ENCODE measurements at regions not wholly inside any gene's neighbourhood (a gene's known extent, or its start where the extent isn't known, plus 50 kb on each side); places are given as distances from the start of the nearest gene placed in this dataset.

DNA sequence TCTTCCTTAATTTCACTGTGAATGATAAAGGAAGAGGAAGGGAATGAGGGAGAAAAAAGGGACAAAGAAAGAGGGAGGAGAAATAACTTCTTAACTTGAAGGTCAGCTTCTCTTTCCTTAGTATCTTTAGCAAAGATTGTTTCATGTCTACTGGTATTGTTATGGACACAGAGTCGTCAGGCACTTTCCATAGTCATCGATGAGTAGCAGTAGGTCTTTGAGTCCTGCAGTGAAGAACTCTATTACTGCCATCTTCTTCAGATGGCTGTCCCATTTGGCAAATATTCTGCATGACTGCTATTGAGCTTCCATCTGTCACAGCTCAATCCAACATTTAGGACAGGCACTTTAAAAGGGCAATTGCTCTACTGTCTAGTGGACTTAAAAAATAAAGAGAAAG lies 2463.1 kb downstream of the PCDH9 start:
- TF ChIP-seq POLR2AphosphoS5 (IDR thresholded peaks at IDR 0.05) = no peak
- TF ChIP-seq, protein P1, sequence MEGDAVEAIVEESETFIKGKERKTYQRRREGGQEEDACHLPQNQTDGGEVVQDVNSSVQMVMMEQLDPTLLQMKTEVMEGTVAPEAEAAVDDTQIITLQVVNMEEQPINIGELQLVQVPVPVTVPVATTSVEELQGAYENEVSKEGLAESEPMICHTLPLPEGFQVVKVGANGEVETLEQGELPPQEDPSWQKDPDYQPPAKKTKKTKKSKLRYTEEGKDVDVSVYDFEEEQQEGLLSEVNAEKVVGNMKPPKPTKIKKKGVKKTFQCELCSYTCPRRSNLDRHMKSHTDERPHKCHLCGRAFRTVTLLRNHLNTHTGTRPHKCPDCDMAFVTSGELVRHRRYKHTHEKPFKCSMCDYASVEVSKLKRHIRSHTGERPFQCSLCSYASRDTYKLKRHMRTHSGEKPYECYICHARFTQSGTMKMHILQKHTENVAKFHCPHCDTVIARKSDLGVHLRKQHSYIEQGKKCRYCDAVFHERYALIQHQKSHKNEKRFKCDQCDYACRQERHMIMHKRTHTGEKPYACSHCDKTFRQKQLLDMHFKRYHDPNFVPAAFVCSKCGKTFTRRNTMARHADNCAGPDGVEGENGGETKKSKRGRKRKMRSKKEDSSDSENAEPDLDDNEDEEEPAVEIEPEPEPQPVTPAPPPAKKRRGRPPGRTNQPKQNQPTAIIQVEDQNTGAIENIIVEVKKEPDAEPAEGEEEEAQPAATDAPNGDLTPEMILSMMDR (IDR thresholded peaks at IDR 0.05) = no peak
- no peak for TF ChIP-seq POLR2A (IDR thresholded peaks at IDR 0.05)
- no peaks in the 10 kb centered on the region for H3K36me3 ChIP-seq
- H3K4me1 ChIP-seq = no peaks in the 10 kb centered on the region
- H3K9me3 ChIP-seq = no peaks in the 10 kb centered on the region
- ATAC-seq = no peak
- H3K27ac ChIP-seq = no peak overlapping the region
- no peak overlapping the region for H3K4me3 ChIP-seq
- WGBS, 2 donors (ENCODE audit: low coverage in 1 of 2) = 85 to 100% methylated on average over 1 to 2 of the region's 2 CpGs
- no peaks in the 10 kb centered on the region for H3K27me3 ChIP-seq

DNA sequence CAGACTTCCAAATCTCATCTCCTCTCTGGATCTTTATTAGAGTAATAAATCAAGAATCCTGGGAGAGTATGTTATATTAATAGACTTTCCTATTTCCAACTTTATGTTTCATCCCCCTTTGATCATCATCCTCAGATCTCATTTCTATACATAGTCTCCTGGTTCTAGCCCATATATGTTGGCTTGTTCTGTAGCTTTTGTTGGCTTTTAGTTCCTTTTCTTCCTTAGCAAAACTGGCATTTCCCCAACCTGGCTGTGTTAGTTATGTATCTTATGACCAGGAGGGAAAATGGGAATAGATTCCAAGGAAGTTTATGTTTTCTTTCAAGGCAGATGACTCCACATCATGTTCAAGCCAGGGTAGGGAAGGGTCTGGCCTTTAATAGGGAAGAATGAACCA lies 2464.5 kb downstream of the PCDH9 start:
- no peak for TF ChIP-seq POLR2AphosphoS5 (IDR thresholded peaks at IDR 0.05)
- TF ChIP-seq, protein P1 (IDR thresholded peaks at IDR 0.05) = no peak
- no peak for TF ChIP-seq POLR2A (IDR thresholded peaks at IDR 0.05)
- no peak for TF ChIP-seq EP300 (IDR thresholded peaks at IDR 0.05)
- H3K4me1 ChIP-seq = no peaks in the 10 kb centered on the region
- H3K27ac ChIP-seq = no peak overlapping the region
- H3K9me3 ChIP-seq = no peaks in the 10 kb centered on the region
- no peaks in the 10 kb centered on the region for H3K36me3 ChIP-seq
- no peaks in the 10 kb centered on the region for H3K27me3 ChIP-seq
- H3K4me3 ChIP-seq = no peak overlapping the region
- ATAC-seq = no peak

DNA sequence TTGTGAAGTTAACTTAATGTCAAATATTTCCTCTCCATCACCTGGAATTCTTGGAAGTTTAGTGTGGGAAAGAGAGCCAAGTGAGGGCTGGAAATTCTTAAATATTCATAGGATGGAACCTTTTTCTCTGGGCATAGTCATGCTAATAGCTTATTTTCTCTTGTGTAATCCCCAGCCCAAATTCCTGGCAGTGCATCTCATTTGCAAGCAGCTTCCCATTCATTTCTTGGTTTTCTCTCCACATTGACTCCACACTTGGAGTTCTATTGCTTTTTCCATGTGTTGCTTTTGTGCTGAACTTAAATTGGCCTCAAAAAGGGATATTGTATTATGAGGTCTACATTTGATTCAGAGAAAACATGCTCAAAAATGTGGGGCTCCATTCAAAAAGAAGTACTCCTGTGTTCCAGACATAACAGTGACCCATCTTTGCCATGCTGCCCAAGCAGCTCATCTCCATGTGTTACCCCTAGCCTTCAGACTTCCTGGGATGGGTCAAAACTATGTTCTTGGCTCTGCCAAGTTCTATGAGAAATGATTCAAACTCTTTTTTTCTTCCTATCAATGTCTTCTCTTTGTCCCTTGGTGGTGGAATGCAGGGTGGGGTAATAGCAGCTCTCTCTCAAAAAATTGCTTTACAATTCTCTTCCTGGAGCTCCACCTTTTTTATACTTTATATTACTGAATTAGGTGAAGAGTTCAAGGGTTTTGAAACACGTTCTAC lies 2471.5 kb downstream of the PCDH9 start:
- no peaks in the 10 kb centered on the region for H3K9me3 ChIP-seq
- no peak overlapping the region for H3K27ac ChIP-seq
- 52 to 86% methylated on average over 1 of the region's 1 CpG for WGBS, 2 donors (ENCODE audit: low coverage in 1 of 2)
- TF ChIP-seq, protein P1 (IDR thresholded peaks at IDR 0.05) = no peak
- TF ChIP-seq POLR2A (IDR thresholded peaks at IDR 0.05) (no peak), EP300 (IDR thresholded peaks at IDR 0.05) (no peak), POLR2AphosphoS5 (IDR thresholded peaks at IDR 0.05) (no peak)
- no peaks in the 10 kb centered on the region for H3K4me1 ChIP-seq
- no peak for ATAC-seq
- H3K27me3 ChIP-seq = no peaks in the 10 kb centered on the region
- no peak overlapping the region for H3K4me3 ChIP-seq
- no peaks in the 10 kb centered on the region for H3K36me3 ChIP-seq

DNA sequence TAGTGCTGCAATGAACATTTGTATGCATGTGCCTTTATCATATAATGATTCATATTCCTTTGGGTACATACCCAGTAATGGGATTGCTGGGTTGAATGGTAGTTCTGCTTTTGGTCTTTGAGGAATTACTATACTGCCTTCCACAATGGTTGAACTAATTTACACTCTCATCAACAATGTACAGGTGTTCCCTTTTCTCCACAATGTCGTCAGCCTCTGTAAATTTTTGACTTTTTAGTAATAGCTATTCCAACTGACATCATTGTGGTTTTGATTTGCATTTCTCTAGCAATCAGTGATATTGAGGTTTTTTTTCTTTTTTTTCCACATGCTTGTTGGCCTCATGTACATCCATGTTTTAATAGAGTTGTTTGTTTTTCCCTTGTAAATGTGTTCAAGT lies 2473.5 kb downstream of the PCDH9 start:
- WGBS, 2 donors (ENCODE audit: low coverage in 1 of 2) = 85% methylated on average over 1 of the region's 1 CpG; no CpG with 5 or more reads in 1 of the 2 donors
- H3K27ac ChIP-seq = no peak overlapping the region
- ATAC-seq = no peak
- no peaks in the 10 kb centered on the region for H3K9me3 ChIP-seq
- no peaks in the 10 kb centered on the region for H3K36me3 ChIP-seq
- no peaks in the 10 kb centered on the region for H3K27me3 ChIP-seq
- TF ChIP-seq POLR2AphosphoS5 (IDR thresholded peaks at IDR 0.05) (no peak), POLR2A (IDR thresholded peaks at IDR 0.05) (no peak), EP300 (IDR thresholded peaks at IDR 0.05) (no peak)
- TF ChIP-seq, protein P1 (IDR thresholded peaks at IDR 0.05) = no peak
- no peak overlapping the region for H3K4me3 ChIP-seq
- H3K4me1 ChIP-seq = no peaks in the 10 kb centered on the region

DNA sequence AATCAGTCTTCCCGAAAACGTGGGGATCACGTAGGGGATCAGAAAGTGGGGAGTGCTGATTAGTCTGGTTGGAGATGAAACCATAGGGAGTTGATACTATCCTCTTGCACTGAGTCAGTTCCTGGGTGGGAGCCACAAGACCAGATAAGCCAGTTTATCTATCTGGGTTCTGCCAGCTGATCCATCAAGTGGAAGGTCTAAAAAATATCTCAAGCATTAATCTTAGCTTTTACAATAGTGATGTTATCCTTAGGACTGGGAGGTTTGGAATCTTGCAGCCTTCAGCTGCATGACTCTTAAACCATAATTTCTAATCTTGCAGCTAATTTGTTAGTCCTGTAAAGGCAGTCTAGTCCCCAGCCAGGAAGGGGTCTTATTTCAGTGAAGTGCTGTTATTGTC lies 2474.2 kb downstream of the PCDH9 start:
- ATAC-seq = no peak
- 72 to 96% methylated on average over 2 to 3 of the region's 3 CpGs for WGBS, 2 donors (ENCODE audit: low coverage in 1 of 2)
- Histone ChIP-seq H3K27me3 (no peaks in the 10 kb centered on the region), H3K4me1 (no peaks in the 10 kb centered on the region), H3K9me3 (no peaks in the 10 kb centered on the region), H3K4me3 (no peak overlapping the region), H3K36me3 (no peaks in the 10 kb centered on the region), H3K27ac (no peak overlapping the region)
- TF ChIP-seq POLR2AphosphoS5 (IDR thresholded peaks at IDR 0.05) = no peak
- no peak for TF ChIP-seq POLR2A (IDR thresholded peaks at IDR 0.05)
- TF ChIP-seq, protein P1 (IDR thresholded peaks at IDR 0.05) = no peak
- TF ChIP-seq EP300 (IDR thresholded peaks at IDR 0.05) = no peak

Data from gastroesophageal sphincter (tissue), 4 donors.